GM23338 (cell line): ENCODE measurements at regions not wholly inside any gene's neighbourhood (a gene's known extent, or its start where the extent isn't known, plus 50 kb on each side); places are given as distances from the start of the nearest gene placed in this dataset.

Experiments
- ATAC-seq: fragments of 200-7000 bp; cut with Tn5 transposase; 3 replicates; pipeline ENCODE4 v1.9.1; 2020
- DNase-seq: peaks from one replicate; pipeline ENCODE4 v3.0.0-alpha.2; 2015; ENCODE audit warnings: low spot score
- H2AFZ ChIP-seq: fragments of 200-600 bp; sonication (generic); 2 replicates; pipeline ENCODE4 v1.8.0; 2016; ENCODE audit warnings: antibody characterized with exemption, mild to moderate bottlenecking, moderate library complexity
- H3F3A ChIP-seq: fragments of 200-600 bp; sonication (generic); replicated peaks from 2 replicates; pipeline ENCODE4 v1.8.0; 2017; ENCODE audit warnings: antibody characterized with exemption, mixed run types, low read depth
- H3K27ac ChIP-seq: fragments of 200-600 bp; sonication (generic); 2 replicates; pipeline ENCODE4 v1.6.1; 2016; ENCODE audit warnings: low read depth
- H3K27me3 ChIP-seq: fragments of 200-600 bp; sonication (generic); 2 replicates; pipeline ENCODE4 v1.8.0; 2016; ENCODE audit warnings: mild to moderate bottlenecking, mixed run types, moderate library complexity; ENCODE audit not compliant: insufficient read depth
- H3K36me3 ChIP-seq: fragments of 200-600 bp; sonication (generic); 2 replicates; pipeline ENCODE4 v1.8.0; 2016; ENCODE audit warnings: mild to moderate bottlenecking; ENCODE audit not compliant: insufficient read depth
- H3K4me1 ChIP-seq: fragments of 200-600 bp; sonication (generic); 2 replicates; pipeline ENCODE4 v1.8.0; 2016; ENCODE audit warnings: mild to moderate bottlenecking, moderate library complexity; ENCODE audit not compliant: insufficient read depth
- H3K4me2 ChIP-seq: fragments of 200-600 bp; sonication (generic); 2 replicates; pipeline ENCODE4 v1.7.1; 2017; ENCODE audit warnings: mixed run types
- H3K4me3 ChIP-seq: fragments of 200-600 bp; sonication (generic); 2 replicates; pipeline ENCODE4 v1.6.1; 2016; ENCODE audit warnings: mixed run types
- H3K79me2 ChIP-seq: fragments of 200-600 bp; sonication (generic); replicated peaks from 2 replicates; pipeline ENCODE4 v1.8.0; 2017; ENCODE audit warnings: mild to moderate bottlenecking; ENCODE audit not compliant: insufficient read depth
- H3K9me2 ChIP-seq: fragments of 200-600 bp; sonication (generic); 2 replicates; pipeline ENCODE4 v1.8.0; 2017; ENCODE audit not compliant: insufficient read depth
- H4K20me1 ChIP-seq: fragments of 200-600 bp; sonication (generic); replicated peaks from 2 replicates; pipeline ENCODE4 v1.8.0; 2017; ENCODE audit warnings: mild to moderate bottlenecking; ENCODE audit not compliant: insufficient read depth
- H3K27ac Mint-ChIP-seq: 2 replicates; pipeline ENCODE4 v1.8.0; 2020; ENCODE audit warnings: inconsistent platforms, mild to moderate bottlenecking, moderate library complexity, mixed read lengths
- H3K27me3 Mint-ChIP-seq: 3 replicates; pipeline ENCODE4 v1.8.0; 2022; ENCODE audit warnings: low read depth, mild to moderate bottlenecking, moderate library complexity, mixed read lengths, inconsistent platforms; ENCODE audit not compliant: insufficient read depth, poor library complexity
- H3K36me3 Mint-ChIP-seq: 3 replicates; pipeline ENCODE4 v1.8.0; 2021; ENCODE audit warnings: low read depth, mild to moderate bottlenecking, inconsistent platforms, moderate library complexity, mixed read lengths
- H3K4me1 Mint-ChIP-seq: 3 replicates; pipeline ENCODE4 v1.8.0; 2020; ENCODE audit warnings: mild to moderate bottlenecking, inconsistent platforms, mixed read lengths
- H3K4me3 Mint-ChIP-seq: 3 replicates; pipeline ENCODE4 v1.8.0; 2021; ENCODE audit warnings: moderate library complexity, mild to moderate bottlenecking, inconsistent platforms, mixed read lengths
- H3K9me3 Mint-ChIP-seq: 3 replicates; pipeline ENCODE4 v1.8.0; 2020; ENCODE audit warnings: moderate library complexity, mild to moderate bottlenecking, inconsistent platforms, mixed read lengths
- CREB1 ChIP-seq: fragments of 250-450 bp; sonication (Bioruptor Pico); IDR thresholded peaks from 2 replicates; pipeline ENCODE4 v1.5.0; 2020; ENCODE audit warnings: low read depth, mild to moderate bottlenecking, moderate library complexity
- EZH2 ChIP-seq: fragments of 200-600 bp; sonication (generic); IDR thresholded peaks from one replicate; pipeline ENCODE4 v1.8.0; 2017; ENCODE audit warnings: antibody characterized with exemption, mild to moderate bottlenecking, low read depth; ENCODE audit not compliant: unreplicated experiment
- EZH2phosphoT487 ChIP-seq: fragments of 200-600 bp; sonication (generic); IDR thresholded peaks from one replicate; pipeline ENCODE4 v1.8.1; 2018; ENCODE audit warnings: antibody characterized with exemption; ENCODE audit not compliant: unreplicated experiment
- JUNB ChIP-seq: IDR thresholded peaks from one replicate; pipeline ENCODE4 v1.6.1; 2016; ENCODE audit warnings: antibody characterized with exemption; ENCODE audit not compliant: unreplicated experiment
- NANOG ChIP-seq: IDR thresholded peaks from 2 replicates; pipeline ENCODE4 v1.6.1; 2016; ENCODE audit warnings: antibody characterized with exemption, borderline replicate concordance
- POLR2AphosphoS5 ChIP-seq: IDR thresholded peaks from 2 replicates; pipeline ENCODE4 v1.6.1; 2016; ENCODE audit warnings: antibody characterized with exemption, low read depth
- STAT1 ChIP-seq: IDR thresholded peaks from one replicate; pipeline ENCODE4 v1.6.1; 2016; ENCODE audit warnings: antibody characterized with exemption; ENCODE audit not compliant: unreplicated experiment
- ZNF114 ChIP-seq: fragments of 250-450 bp; sonication (Bioruptor Pico); IDR thresholded peaks from 2 replicates; pipeline ENCODE4 v1.5.0; 2020; ENCODE audit warnings: mild to moderate bottlenecking, moderate library complexity
- ZNF331 ChIP-seq: fragments of 250-450 bp; sonication (Bioruptor Pico); IDR thresholded peaks from 2 replicates; pipeline ENCODE4 v1.5.0; 2020; ENCODE audit warnings: low read depth, mild to moderate bottlenecking, moderate library complexity
- TF ChIP-seq, protein P1 (sequence below): IDR thresholded peaks from 2 replicates; pipeline ENCODE4 v1.6.1; 2016; ENCODE audit warnings: antibody characterized with exemption
- TF ChIP-seq, protein P2 (sequence below): IDR thresholded peaks from one replicate; pipeline ENCODE4 v1.6.1; 2018; ENCODE audit warnings: antibody characterized with exemption; ENCODE audit not compliant: unreplicated experiment
- TF ChIP-seq, protein P3 (sequence below): fragments of 250-450 bp; sonication (Bioruptor Pico); IDR thresholded peaks from 2 replicates; pipeline ENCODE4 v1.5.0; 2020; ENCODE audit warnings: mild to moderate bottlenecking, moderate library complexity
- TF ChIP-seq, protein P4 (sequence below), 2 experiments: fragments of 200-600 bp in 1 of 2; sonication (generic) in 1 of 2; conservative IDR thresholded peaks; 2 replicates each; pipeline versions ENCODE4 v1.5.1 to v1.6.1; 2016 to 2017; ENCODE audit warnings: antibody characterized with exemption in 2 of 2, low read depth in 2 of 2, mild to moderate bottlenecking in 2 of 2, moderate library complexity in 1 of 2

DNA sequence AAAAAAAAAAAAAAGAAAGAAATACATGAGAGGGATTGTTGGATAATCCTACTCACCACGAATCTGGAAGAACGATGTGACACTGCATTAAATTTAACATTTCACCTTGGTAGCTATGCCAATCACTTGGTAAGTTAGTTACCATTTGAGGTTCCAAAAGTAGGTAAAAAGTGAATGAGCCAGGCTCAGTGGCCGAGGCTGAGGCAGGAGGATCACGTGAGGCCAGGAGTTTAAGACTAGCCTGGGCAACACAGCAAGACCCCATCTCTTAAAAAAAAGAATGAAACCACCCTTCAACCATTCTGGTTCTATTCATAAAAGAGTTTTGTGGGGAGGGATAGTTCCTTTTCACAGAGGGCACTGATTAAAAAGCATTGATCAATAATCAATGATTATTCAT lies 133.6 kb downstream of the ADSS2 start:
- H3K4me1 Mint-ChIP-seq: peaks cover 5% of the 10 kb centered on the region; the same call in 1 of the 3 replicates
- 0 out of 3 replicates have a peak, but pooled peaks cover 7% of the 10 kb centered on the region for H3K9me3 Mint-ChIP-seq
- Histone ChIP-seq H3K36me3 (no peaks in the 10 kb centered on the region), H3K9me2 (no peaks in the 10 kb centered on the region), H4K20me1 (no peaks in the 10 kb centered on the region), H2AFZ (no peak overlapping the region), H3K4me1 (no peaks in the 10 kb centered on the region), H3K79me2 (no peaks in the 10 kb centered on the region), H3K27me3 (no peaks in the 10 kb centered on the region), H3K4me2 (no peak overlapping the region), H3F3A (no peaks in the 10 kb centered on the region), H3K4me3 (no peak overlapping the region), H3K27ac (no peak overlapping the region)
- no peak overlapping the region for H3K27ac Mint-ChIP-seq
- TF ChIP-seq EZH2 (no peak), NANOG (no peak), ZNF114 (CRISPR knock-in tag) (no peak), EZH2phosphoT487 (no peak), JUNB (no peak), STAT1 (no peak), ZNF331 (CRISPR knock-in tag) (no peak), POLR2AphosphoS5 (no peak), CREB1 (CRISPR knock-in tag) (no peak)
- TF ChIP-seq, protein P1, sequence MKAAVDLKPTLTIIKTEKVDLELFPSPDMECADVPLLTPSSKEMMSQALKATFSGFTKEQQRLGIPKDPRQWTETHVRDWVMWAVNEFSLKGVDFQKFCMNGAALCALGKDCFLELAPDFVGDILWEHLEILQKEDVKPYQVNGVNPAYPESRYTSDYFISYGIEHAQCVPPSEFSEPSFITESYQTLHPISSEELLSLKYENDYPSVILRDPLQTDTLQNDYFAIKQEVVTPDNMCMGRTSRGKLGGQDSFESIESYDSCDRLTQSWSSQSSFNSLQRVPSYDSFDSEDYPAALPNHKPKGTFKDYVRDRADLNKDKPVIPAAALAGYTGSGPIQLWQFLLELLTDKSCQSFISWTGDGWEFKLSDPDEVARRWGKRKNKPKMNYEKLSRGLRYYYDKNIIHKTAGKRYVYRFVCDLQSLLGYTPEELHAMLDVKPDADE: no peak
- TF ChIP-seq, protein P2, sequence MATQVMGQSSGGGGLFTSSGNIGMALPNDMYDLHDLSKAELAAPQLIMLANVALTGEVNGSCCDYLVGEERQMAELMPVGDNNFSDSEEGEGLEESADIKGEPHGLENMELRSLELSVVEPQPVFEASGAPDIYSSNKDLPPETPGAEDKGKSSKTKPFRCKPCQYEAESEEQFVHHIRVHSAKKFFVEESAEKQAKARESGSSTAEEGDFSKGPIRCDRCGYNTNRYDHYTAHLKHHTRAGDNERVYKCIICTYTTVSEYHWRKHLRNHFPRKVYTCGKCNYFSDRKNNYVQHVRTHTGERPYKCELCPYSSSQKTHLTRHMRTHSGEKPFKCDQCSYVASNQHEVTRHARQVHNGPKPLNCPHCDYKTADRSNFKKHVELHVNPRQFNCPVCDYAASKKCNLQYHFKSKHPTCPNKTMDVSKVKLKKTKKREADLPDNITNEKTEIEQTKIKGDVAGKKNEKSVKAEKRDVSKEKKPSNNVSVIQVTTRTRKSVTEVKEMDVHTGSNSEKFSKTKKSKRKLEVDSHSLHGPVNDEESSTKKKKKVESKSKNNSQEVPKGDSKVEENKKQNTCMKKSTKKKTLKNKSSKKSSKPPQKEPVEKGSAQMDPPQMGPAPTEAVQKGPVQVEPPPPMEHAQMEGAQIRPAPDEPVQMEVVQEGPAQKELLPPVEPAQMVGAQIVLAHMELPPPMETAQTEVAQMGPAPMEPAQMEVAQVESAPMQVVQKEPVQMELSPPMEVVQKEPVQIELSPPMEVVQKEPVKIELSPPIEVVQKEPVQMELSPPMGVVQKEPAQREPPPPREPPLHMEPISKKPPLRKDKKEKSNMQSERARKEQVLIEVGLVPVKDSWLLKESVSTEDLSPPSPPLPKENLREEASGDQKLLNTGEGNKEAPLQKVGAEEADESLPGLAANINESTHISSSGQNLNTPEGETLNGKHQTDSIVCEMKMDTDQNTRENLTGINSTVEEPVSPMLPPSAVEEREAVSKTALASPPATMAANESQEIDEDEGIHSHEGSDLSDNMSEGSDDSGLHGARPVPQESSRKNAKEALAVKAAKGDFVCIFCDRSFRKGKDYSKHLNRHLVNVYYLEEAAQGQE: no peak
- TF ChIP-seq, protein P3, sequence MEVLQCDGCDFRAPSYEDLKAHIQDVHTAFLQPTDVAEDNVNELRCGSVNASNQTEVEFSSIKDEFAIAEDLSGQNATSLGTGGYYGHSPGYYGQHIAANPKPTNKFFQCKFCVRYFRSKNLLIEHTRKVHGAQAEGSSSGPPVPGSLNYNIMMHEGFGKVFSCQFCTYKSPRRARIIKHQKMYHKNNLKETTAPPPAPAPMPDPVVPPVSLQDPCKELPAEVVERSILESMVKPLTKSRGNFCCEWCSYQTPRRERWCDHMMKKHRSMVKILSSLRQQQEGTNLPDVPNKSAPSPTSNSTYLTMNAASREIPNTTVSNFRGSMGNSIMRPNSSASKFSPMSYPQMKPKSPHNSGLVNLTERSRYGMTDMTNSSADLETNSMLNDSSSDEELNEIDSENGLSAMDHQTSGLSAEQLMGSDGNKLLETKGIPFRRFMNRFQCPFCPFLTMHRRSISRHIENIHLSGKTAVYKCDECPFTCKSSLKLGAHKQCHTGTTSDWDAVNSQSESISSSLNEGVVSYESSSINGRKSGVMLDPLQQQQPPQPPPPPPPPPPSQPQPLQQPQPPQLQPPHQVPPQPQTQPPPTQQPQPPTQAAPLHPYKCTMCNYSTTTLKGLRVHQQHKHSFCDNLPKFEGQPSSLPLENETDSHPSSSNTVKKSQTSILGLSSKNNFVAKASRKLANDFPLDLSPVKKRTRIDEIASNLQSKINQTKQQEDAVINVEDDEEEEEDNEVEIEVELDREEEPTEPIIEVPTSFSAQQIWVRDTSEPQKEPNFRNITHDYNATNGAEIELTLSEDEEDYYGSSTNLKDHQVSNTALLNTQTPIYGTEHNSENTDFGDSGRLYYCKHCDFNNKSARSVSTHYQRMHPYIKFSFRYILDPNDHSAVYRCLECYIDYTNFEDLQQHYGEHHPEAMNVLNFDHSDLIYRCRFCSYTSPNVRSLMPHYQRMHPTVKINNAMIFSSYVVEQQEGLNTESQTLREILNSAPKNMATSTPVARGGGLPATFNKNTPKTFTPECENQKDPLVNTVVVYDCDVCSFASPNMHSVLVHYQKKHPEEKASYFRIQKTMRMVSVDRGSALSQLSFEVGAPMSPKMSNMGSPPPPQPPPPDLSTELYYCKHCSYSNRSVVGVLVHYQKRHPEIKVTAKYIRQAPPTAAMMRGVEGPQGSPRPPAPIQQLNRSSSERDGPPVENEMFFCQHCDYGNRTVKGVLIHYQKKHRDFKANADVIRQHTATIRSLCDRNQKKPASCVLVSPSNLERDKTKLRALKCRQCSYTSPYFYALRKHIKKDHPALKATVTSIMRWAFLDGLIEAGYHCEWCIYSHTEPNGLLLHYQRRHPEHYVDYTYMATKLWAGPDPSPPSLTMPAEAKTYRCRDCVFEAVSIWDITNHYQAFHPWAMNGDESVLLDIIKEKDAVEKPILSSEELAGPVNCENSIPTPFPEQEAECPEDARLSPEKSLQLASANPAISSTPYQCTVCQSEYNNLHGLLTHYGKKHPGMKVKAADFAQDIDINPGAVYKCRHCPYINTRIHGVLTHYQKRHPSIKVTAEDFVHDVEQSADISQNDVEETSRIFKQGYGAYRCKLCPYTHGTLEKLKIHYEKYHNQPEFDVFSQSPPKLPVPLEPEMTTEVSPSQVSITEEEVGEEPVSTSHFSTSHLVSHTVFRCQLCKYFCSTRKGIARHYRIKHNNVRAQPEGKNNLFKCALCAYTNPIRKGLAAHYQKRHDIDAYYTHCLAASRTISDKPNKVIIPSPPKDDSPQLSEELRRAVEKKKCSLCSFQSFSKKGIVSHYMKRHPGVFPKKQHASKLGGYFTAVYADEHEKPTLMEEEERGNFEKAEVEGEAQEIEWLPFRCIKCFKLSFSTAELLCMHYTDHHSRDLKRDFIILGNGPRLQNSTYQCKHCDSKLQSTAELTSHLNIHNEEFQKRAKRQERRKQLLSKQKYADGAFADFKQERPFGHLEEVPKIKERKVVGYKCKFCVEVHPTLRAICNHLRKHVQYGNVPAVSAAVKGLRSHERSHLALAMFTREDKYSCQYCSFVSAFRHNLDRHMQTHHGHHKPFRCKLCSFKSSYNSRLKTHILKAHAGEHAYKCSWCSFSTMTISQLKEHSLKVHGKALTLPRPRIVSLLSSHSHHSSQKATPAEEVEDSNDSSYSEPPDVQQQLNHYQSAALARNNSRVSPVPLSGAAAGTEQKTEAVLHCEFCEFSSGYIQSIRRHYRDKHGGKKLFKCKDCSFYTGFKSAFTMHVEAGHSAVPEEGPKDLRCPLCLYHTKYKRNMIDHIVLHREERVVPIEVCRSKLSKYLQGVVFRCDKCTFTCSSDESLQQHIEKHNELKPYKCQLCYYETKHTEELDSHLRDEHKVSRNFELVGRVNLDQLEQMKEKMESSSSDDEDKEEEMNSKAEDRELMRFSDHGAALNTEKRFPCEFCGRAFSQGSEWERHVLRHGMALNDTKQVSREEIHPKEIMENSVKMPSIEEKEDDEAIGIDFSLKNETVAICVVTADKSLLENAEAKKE (CRISPR knock-in tag): no peak
- TF ChIP-seq, protein P4, sequence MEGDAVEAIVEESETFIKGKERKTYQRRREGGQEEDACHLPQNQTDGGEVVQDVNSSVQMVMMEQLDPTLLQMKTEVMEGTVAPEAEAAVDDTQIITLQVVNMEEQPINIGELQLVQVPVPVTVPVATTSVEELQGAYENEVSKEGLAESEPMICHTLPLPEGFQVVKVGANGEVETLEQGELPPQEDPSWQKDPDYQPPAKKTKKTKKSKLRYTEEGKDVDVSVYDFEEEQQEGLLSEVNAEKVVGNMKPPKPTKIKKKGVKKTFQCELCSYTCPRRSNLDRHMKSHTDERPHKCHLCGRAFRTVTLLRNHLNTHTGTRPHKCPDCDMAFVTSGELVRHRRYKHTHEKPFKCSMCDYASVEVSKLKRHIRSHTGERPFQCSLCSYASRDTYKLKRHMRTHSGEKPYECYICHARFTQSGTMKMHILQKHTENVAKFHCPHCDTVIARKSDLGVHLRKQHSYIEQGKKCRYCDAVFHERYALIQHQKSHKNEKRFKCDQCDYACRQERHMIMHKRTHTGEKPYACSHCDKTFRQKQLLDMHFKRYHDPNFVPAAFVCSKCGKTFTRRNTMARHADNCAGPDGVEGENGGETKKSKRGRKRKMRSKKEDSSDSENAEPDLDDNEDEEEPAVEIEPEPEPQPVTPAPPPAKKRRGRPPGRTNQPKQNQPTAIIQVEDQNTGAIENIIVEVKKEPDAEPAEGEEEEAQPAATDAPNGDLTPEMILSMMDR (conservative IDR thresholded peaks at IDR 0.05; ENCODE audit: low read depth in 2 of 2): no peak
- no peak overlapping the region for H3K4me3 Mint-ChIP-seq
- DNase-seq (no peak), ATAC-seq (no peak)
- H3K36me3 Mint-ChIP-seq: peaks cover 7% of the 10 kb centered on the region; the same call in 2 of the 3 replicates
- peaks cover 2% of the 10 kb centered on the region for H3K27me3 Mint-ChIP-seq
